Lung (tissue), 11 donors: ENCODE measurements at regions not wholly inside any gene's neighbourhood (a gene's known extent, or its start where the extent isn't known, plus 50 kb on each side); places are given as distances from the start of the nearest gene placed in this dataset.
"Not testable (repeated sequence)": the region's sequence is repeated elsewhere in the genome, so short reads cannot be mapped to it uniquely, and the experiment has no call there.

Experiments used
- ATAC-seq: fragments of 200-7000 bp; cut with Tn5 transposase; one replicate; pipeline ENCODE4 v1.9.1; 2020; ENCODE audit warnings: moderate number of reproducible peaks; ENCODE audit not compliant: insufficient read depth, low FRiP score
- DNase-seq, 3 donors: peaks; one replicate each; pipeline ENCODE4 v3.0.0-alpha.2; 2013 to 2017
- H3K27ac ChIP-seq, 2 donors: one replicate each; pipeline ENCODE4 v1.5.1; 2013; ENCODE audit warnings: mild to moderate bottlenecking in 2 of 2, moderate library complexity in 2 of 2, control low read depth in 1 of 2, inconsistent platforms in 1 of 2, low read depth in 1 of 2, low read length in 1 of 2
- H3K27me3 ChIP-seq, 3 donors: one replicate each; pipeline ENCODE4 v1.5.1; 2013; ENCODE audit warnings: low read length in 2 of 3; ENCODE audit not compliant: control insufficient read depth in 3 of 3, insufficient read depth in 3 of 3
- H3K36me3 ChIP-seq, 4 donors: one replicate each; pipeline ENCODE4 v1.5.1; 2013; ENCODE audit warnings: low read length in 4 of 4, mild to moderate bottlenecking in 1 of 4, moderate library complexity in 1 of 4; ENCODE audit not compliant: control insufficient read depth in 4 of 4, insufficient read depth in 4 of 4
- H3K4me1 ChIP-seq, 5 donors: one replicate each; pipeline ENCODE4 v1.5.1; 2013; ENCODE audit warnings: low read length in 5 of 5, mild to moderate bottlenecking in 2 of 5, moderate library complexity in 1 of 5; ENCODE audit not compliant: control insufficient read depth in 5 of 5, insufficient read depth in 5 of 5
- H3K4me3 ChIP-seq: one replicate; pipeline ENCODE4 v1.5.1; 2013; ENCODE audit warnings: mild to moderate bottlenecking, control low read depth, moderate library complexity
- H3K9ac ChIP-seq, 2 donors: one replicate each; pipeline ENCODE4 v1.5.1; 2013; ENCODE audit warnings: low read length in 2 of 2, control low read depth in 1 of 2; ENCODE audit not compliant: insufficient read depth in 1 of 2
- H3K9me3 ChIP-seq, 4 donors: one replicate each; pipeline ENCODE4 v1.5.1; 2013; ENCODE audit warnings: low read length in 3 of 4, mild to moderate bottlenecking in 1 of 4, moderate library complexity in 1 of 4; ENCODE audit not compliant: control insufficient read depth in 4 of 4, insufficient read depth in 3 of 4
- WGBS, 2 donors: extraction: QIAGEN DNeasy Blood & Tissue Kit; methylation state at CpG; one replicate each; pipeline ENCODE4 v1.1.7; 2013; 5-methylcytosine and 5-hydroxymethylcytosine counted together
- TF ChIP-seq, protein P1 (sequence below): IDR thresholded peaks from 2 replicates; pipeline ENCODE4 v1.5.1; 2012; ENCODE audit warnings: mild to moderate bottlenecking; ENCODE audit errors: control extremely low read depth, extremely low read depth
- donor health status: control.
- donor health status: control.
- donor health status: Bipolar disorder and iron deficiency.
- donor health status: healthy.
- donor health status: DM: yes; HTN: yes; CAD: no.

DNA sequence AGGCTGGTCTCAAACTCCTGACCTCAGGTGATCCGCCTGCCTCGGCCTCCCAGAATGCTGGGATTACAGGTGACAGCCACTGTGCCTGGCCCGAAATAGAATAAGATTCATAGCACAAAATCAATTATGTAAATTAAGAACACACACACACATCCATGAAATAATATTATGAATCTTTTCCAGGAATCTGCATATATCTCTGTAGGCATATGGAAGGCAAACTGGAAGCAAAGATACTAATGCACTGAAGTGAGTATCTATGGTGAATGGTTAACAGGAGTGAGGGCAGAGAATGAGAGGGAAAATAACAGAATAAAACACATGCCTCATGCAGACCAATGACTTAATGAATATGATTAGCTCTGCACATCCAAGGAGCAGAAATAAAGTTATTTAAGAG, 61.6 kb upstream of the ATP2B4 start:
- no peak overlapping the region for H3K4me3 ChIP-seq
- 97 to 99% methylated on average over 3 of the region's 3 CpGs for WGBS, 2 donors
- ATAC-seq (no peak), DNase-seq (no peak)
- H3K9ac ChIP-seq, result no peak overlapping the region
- H3K27me3 ChIP-seq, result no peaks in the 10 kb centered on the region
- no peaks in the 10 kb centered on the region for H3K9me3 ChIP-seq
- TF ChIP-seq, protein P1, sequence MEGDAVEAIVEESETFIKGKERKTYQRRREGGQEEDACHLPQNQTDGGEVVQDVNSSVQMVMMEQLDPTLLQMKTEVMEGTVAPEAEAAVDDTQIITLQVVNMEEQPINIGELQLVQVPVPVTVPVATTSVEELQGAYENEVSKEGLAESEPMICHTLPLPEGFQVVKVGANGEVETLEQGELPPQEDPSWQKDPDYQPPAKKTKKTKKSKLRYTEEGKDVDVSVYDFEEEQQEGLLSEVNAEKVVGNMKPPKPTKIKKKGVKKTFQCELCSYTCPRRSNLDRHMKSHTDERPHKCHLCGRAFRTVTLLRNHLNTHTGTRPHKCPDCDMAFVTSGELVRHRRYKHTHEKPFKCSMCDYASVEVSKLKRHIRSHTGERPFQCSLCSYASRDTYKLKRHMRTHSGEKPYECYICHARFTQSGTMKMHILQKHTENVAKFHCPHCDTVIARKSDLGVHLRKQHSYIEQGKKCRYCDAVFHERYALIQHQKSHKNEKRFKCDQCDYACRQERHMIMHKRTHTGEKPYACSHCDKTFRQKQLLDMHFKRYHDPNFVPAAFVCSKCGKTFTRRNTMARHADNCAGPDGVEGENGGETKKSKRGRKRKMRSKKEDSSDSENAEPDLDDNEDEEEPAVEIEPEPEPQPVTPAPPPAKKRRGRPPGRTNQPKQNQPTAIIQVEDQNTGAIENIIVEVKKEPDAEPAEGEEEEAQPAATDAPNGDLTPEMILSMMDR, result no peak
- no peaks in the 10 kb centered on the region for H3K36me3 ChIP-seq
- H3K27ac ChIP-seq, result no peak overlapping the region
- peaks cover 0 to 1% (median 0%) of the 10 kb centered on the region in 5 donors for H3K4me1 ChIP-seq

DNA sequence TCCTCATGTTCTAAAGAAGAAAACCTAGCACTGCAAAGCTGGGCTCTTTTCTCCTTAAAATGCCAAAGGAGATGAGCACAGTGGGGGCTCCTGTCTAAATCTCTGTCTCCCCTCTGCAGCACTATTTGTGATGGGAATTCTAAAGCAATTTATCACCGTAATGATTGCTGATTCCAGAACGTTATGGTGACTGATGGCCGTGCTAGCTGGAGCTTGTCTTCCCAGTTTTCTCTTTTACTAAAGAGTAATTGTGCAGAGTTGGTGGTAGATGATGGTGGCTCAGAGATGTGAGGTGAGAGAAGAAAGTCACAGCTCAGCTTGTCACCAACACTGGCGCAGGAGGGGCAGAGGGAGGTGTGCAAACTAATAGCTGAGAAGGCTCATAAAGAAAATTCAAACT, 60.7 kb upstream of the ATP2B4 start:
- ATAC-seq (no peak), DNase-seq (no peak)
- Histone ChIP-seq H3K27me3 (no peaks in the 10 kb centered on the region), H3K27ac (no peak overlapping the region), H3K4me1 (peaks cover 0 to 1% (median 0%) of the 10 kb centered on the region in 5 donors), H3K9ac (no peak overlapping the region), H3K9me3 (no peaks in the 10 kb centered on the region), H3K36me3 (no peaks in the 10 kb centered on the region), H3K4me3 (no peak overlapping the region)
- TF ChIP-seq, protein P1, result no peak
- WGBS, 2 donors, result 76 to 89% methylated on average over 4 of the region's 4 CpGs

DNA sequence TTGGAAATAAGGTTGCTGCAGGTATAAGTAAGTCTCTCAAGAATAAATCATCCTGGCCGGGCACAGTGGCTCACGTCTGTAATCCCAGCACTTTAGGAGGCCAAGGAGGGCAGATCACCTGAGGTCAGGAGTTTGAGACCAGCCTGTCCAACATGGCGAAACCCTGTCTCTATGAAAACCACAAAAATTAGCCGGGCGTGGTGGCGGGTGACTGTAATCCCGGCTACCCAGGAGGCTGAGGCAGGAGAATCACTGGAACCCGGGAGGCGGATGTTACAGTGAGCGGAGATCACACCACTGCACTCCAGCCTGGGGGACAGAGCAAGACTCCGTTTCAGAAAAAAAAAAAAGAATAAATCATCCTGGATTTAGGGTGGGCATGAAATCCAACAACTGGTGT, 59.7 kb upstream of the ATP2B4 start:
- 91 to 93% methylated on average over 11 of the region's 11 CpGs for WGBS, 2 donors
- H3K27ac ChIP-seq, DNase-seq, H3K4me1 ChIP-seq, H3K36me3 ChIP-seq, H3K9ac ChIP-seq, H3K27me3 ChIP-seq, ATAC-seq, H3K9me3 ChIP-seq, H3K4me3 ChIP-seq: not testable (repeated sequence)

DNA sequence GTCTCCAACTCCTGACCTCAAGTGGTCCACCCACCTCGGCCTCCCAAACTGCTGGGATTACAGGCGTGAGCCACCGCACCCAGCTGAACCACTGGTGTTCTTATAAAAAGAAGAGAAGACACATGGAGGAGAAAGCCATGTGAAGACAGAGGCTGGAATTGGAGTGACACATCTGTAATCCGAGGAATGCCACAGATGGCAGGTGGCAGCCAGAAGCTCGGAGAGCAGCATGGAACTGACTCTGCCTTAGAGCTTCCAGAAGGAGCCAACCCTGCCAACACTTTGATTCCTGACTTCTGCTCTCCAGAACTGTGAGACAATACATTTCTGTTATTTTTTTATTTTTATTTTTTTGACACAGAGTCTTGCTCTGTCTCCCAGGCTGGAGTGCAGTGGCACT, 59.0 kb upstream of the ATP2B4 start:
- 94 to 97% methylated on average over 5 of the region's 5 CpGs for WGBS, 2 donors
- H3K9ac ChIP-seq, result no peak overlapping the region
- H3K4me1 ChIP-seq, result peaks cover 0 to 6% (median 1%) of the 10 kb centered on the region in 5 donors
- H3K27me3 ChIP-seq, result no peaks in the 10 kb centered on the region
- no peak overlapping the region for H3K4me3 ChIP-seq
- DNase-seq, result no peak
- ATAC-seq, result no peak
- no peaks in the 10 kb centered on the region for H3K36me3 ChIP-seq
- H3K27ac ChIP-seq, result no peak overlapping the region
- TF ChIP-seq, protein P1, result no peak
- no peaks in the 10 kb centered on the region for H3K9me3 ChIP-seq
